MCF 10A (cell line): ENCODE measurements at regions not wholly inside any gene's neighbourhood (a gene's known extent, or its start where the extent isn't known, plus 50 kb on each side); places are given as distances from the start of the nearest gene placed in this dataset.

Experiments used
- BruUV-seq: library from RNA; stranded (reverse); fragments of 400-500 nt; replicated peaks from 2 replicates; lab custom pipeline; 2021; lab: Mats Ljungman, UMichigan
- CTCF ChIA-PET: fragments of 300-600 bp; sonication (Branson Sonifier 250); formaldehyde crosslinking; extraction: SDS; loops from one replicate; lab custom pipeline; 2021; ENCODE audit warnings: antibody characterized with exemption, inconsistent platforms; lab: Yijun Ruan, JAX
- POLR2A ChIA-PET: fragments of 300-600, 350-650 bp; sonication (Branson Sonifier 250); formaldehyde crosslinking; extraction: SDS; loops from one replicate; lab custom pipeline; 2020; ENCODE audit warnings: antibody characterized with exemption, inconsistent platforms; lab: Yijun Ruan, JAX
- DNase-seq: peaks from one replicate; pipeline ENCODE4 v3.0.0-alpha.2; 2018; ENCODE audit not compliant: unreplicated experiment
- H3K27ac Mint-ChIP-seq: one replicate; pipeline ENCODE4 v1.8.0; 2022; ENCODE audit warnings: mild to moderate bottlenecking, low read depth, mixed read lengths; ENCODE audit not compliant: unreplicated experiment
- H3K27me3 Mint-ChIP-seq: one replicate; pipeline ENCODE4 v1.8.0; 2022; ENCODE audit warnings: mixed read lengths; ENCODE audit not compliant: insufficient read depth, unreplicated experiment
- H3K36me3 Mint-ChIP-seq: one replicate; pipeline ENCODE4 v1.8.0; 2022; ENCODE audit warnings: mild to moderate bottlenecking, moderate library complexity, mixed read lengths; ENCODE audit not compliant: insufficient read depth, unreplicated experiment
- H3K4me1 Mint-ChIP-seq: one replicate; pipeline ENCODE4 v1.8.0; 2022; ENCODE audit warnings: mixed read lengths; ENCODE audit not compliant: insufficient read depth, unreplicated experiment
- H3K4me3 Mint-ChIP-seq: one replicate; pipeline ENCODE4 v1.8.0; 2022; ENCODE audit warnings: mild to moderate bottlenecking, moderate library complexity, mixed read lengths; ENCODE audit not compliant: unreplicated experiment
- H3K9me3 Mint-ChIP-seq: one replicate; pipeline ENCODE4 v1.8.0; 2022; ENCODE audit warnings: mixed read lengths; ENCODE audit not compliant: unreplicated experiment
- CTCF ChIP-seq: fragments of 200-600 bp; IDR thresholded peaks from one replicate; pipeline ENCODE4 v1.8.0; 2022; ENCODE audit warnings: antibody characterized with exemption, mild to moderate bottlenecking; ENCODE audit not compliant: unreplicated experiment
- intact Hi-C: fragments of 100-400 bp; cut with micrococcal nuclease; formaldehyde crosslinking; loops from 2 replicates; pipeline ENCODE4 v1.14.1; 2022

GRCh38 chr6:145517492-145517891 is 217.8 kb downstream of the EPM2A start:
- H3K4me1 Mint-ChIP-seq = peaks cover 6% of the 10 kb centered on the region
- no peak overlapping the region for H3K27ac Mint-ChIP-seq
- no peaks in the 10 kb centered on the region for H3K36me3 Mint-ChIP-seq
- H3K9me3 Mint-ChIP-seq = peaks cover 8% of the 10 kb centered on the region
- no peaks in the 10 kb centered on the region for H3K27me3 Mint-ChIP-seq
- BruUV-seq = no TSS peak
- DNase-seq = no peak
- no peak for TF ChIP-seq CTCF
- no peak overlapping the region for H3K4me3 Mint-ChIP-seq
- intact Hi-C loops = no loop called here
- ChIA-PET CTCF (no interaction called here), POLR2A (no interaction called here)

GRCh38 chr6:145525038-145525437 is 210.3 kb downstream of the EPM2A start:
- Mint-ChIP-seq H3K27ac (no peak overlapping the region), H3K4me3 (no peak overlapping the region), H3K36me3 (no peaks in the 10 kb centered on the region), H3K4me1 (no peaks in the 10 kb centered on the region), H3K27me3 (no peaks in the 10 kb centered on the region), H3K9me3 (no peaks in the 10 kb centered on the region)
- ChIA-PET CTCF (interaction anchor here (0.6 kb wide), 1 partner anchor 1690 kb away, joined by 3 read pairs; no protein-coding TSS in a partner anchor), POLR2A (interaction anchor here (0.7 kb wide), 1 partner anchor 75 kb away, joined by 3 read pairs; no protein-coding TSS in a partner anchor)
- no peak for DNase-seq
- no TSS peak for BruUV-seq
- TF ChIP-seq CTCF = no peak
- intact Hi-C loops = no loop called here

- H3K27me3 Mint-ChIP-seq = no peaks in the 10 kb centered on the region
- H3K36me3 Mint-ChIP-seq = no peaks in the 10 kb centered on the region
- CTCF ChIA-PET = no interaction called here
- H3K4me3 Mint-ChIP-seq = no peak overlapping the region
- no peak for DNase-seq
- BruUV-seq = no TSS peak
- H3K27ac Mint-ChIP-seq = no peak overlapping the region
- H3K4me1 Mint-ChIP-seq = no peaks in the 10 kb centered on the region
- POLR2A ChIA-PET = no interaction called here
- no peaks in the 10 kb centered on the region for H3K9me3 Mint-ChIP-seq
- intact Hi-C loops = no loop called here
- TF ChIP-seq CTCF = no peak
Observed at GRCh38 chr6:145529582-145529981, 205.7 kb downstream of the EPM2A start.

DNA sequence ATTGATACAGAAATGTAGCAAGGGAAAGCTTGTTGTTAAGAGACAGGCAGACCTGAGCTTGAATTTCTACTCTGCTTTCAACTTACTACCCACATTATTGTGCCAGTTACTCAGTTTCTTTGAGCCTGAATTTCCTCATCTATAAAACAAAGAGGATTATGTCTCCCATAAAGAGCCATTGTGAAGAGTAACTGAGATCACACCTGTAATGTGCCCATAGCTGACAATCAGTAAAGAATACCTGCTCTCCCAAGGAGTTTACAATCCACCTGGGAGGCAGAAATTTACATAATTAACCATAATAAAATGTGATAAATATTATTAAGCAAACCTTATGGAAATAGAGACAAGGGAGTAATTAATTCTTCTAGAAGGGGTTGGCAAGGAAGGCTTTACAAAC is 204.9 kb downstream of the EPM2A start:
- Mint-ChIP-seq H3K9me3 (no peaks in the 10 kb centered on the region), H3K27me3 (no peaks in the 10 kb centered on the region), H3K36me3 (no peaks in the 10 kb centered on the region), H3K4me3 (no peak overlapping the region), H3K27ac (no peak overlapping the region), H3K4me1 (no peaks in the 10 kb centered on the region)
- BruUV-seq = no TSS peak
- POLR2A ChIA-PET = no interaction called here
- no peak for DNase-seq
- CTCF ChIA-PET = no interaction called here
- intact Hi-C loops = no loop called here
- TF ChIP-seq CTCF = no peak
